ENCODE measurements at regions not wholly inside any gene's neighbourhood (a gene's known extent, or its start where the extent isn't known, plus 50 kb on each side); places are given as distances from the start of the nearest gene placed in this dataset.

GRCh38 chrX:39418254-39418704 is 617.0 kb downstream of the MID1IP1 start:
- no peaks in the 10 kb centered on the region for H3F3A ChIP-seq (ENCODE audit: control insufficient read depth, insufficient read depth)
- no peaks in the 10 kb centered on the region for H3K27me3 ChIP-seq (ENCODE audit: control insufficient read depth, low read length)
- TF ChIP-seq CTCF (IDR thresholded peaks at IDR 0.05; ENCODE audit: low read depth, low read length, poor library complexity, severe bottlenecking) (no peak), EZH2phosphoT487 (IDR thresholded peaks at IDR 0.05; ENCODE audit: borderline replicate concordance, low read length) (no peak)
- no peaks in the 10 kb centered on the region for H3K4me1 ChIP-seq (ENCODE audit: control insufficient read depth, low read length)
- no peaks in the 10 kb centered on the region for H3K9me3 ChIP-seq (ENCODE audit: control insufficient read depth, insufficient read depth, low read length)
- H3K79me2 ChIP-seq (ENCODE audit: control insufficient read depth, low read length): no peaks in the 10 kb centered on the region
- H3K27ac ChIP-seq (ENCODE audit: low read depth, low read length): no peak overlapping the region
- no peaks in the 10 kb centered on the region for H3K36me3 ChIP-seq (ENCODE audit: control insufficient read depth, low read length)
- no peaks in the 10 kb centered on the region for H4K20me1 ChIP-seq (ENCODE audit: control insufficient read depth, insufficient read depth, low read depth, low read length)
- H3K4me3 ChIP-seq (ENCODE audit: low read length): no peak overlapping the region
- no peak overlapping the region for H3K4me2 ChIP-seq (ENCODE audit: low read length)
- no peaks in the 10 kb centered on the region for H3K9me2 ChIP-seq (replicated peaks; ENCODE audit: control insufficient read depth, low read length)

GRCh38 chrX:39418731-39419638 is 617.7 kb downstream of the MID1IP1 start:
- no peaks in the 10 kb centered on the region for H3K36me3 ChIP-seq (ENCODE audit: control insufficient read depth, low read length)
- no peaks in the 10 kb centered on the region for H3K27me3 ChIP-seq (ENCODE audit: control insufficient read depth, low read length)
- no peaks in the 10 kb centered on the region for H3K79me2 ChIP-seq (ENCODE audit: control insufficient read depth, low read length)
- no peak overlapping the region for H3K27ac ChIP-seq (ENCODE audit: low read depth, low read length)
- TF ChIP-seq CTCF (IDR thresholded peaks at IDR 0.05; ENCODE audit: low read depth, low read length, poor library complexity, severe bottlenecking) (no peak), EZH2phosphoT487 (IDR thresholded peaks at IDR 0.05; ENCODE audit: borderline replicate concordance, low read length) (no peak)
- no peak overlapping the region for H3K4me3 ChIP-seq (ENCODE audit: low read length)
- H3K4me1 ChIP-seq (ENCODE audit: control insufficient read depth, low read length): no peaks in the 10 kb centered on the region
- no peak overlapping the region for H3K4me2 ChIP-seq (ENCODE audit: low read length)
- H4K20me1 ChIP-seq (ENCODE audit: control insufficient read depth, insufficient read depth, low read depth, low read length): no peaks in the 10 kb centered on the region
- H3K9me3 ChIP-seq (ENCODE audit: control insufficient read depth, insufficient read depth, low read length): no peaks in the 10 kb centered on the region
- no peaks in the 10 kb centered on the region for H3F3A ChIP-seq (ENCODE audit: control insufficient read depth, insufficient read depth)
- no peaks in the 10 kb centered on the region for H3K9me2 ChIP-seq (replicated peaks; ENCODE audit: control insufficient read depth, low read length)

- Histone ChIP-seq H3F3A (ENCODE audit: control insufficient read depth, insufficient read depth) (no peaks in the 10 kb centered on the region), H3K27ac (ENCODE audit: low read depth, low read length) (no peak overlapping the region), H3K9me3 (ENCODE audit: control insufficient read depth, insufficient read depth, low read length) (no peaks in the 10 kb centered on the region), H3K4me1 (ENCODE audit: control insufficient read depth, low read length) (no peaks in the 10 kb centered on the region), H3K79me2 (ENCODE audit: control insufficient read depth, low read length) (no peaks in the 10 kb centered on the region), H3K4me3 (ENCODE audit: low read length) (no peak overlapping the region), H3K27me3 (ENCODE audit: control insufficient read depth, low read length) (no peaks in the 10 kb centered on the region), H3K36me3 (ENCODE audit: control insufficient read depth, low read length) (no peaks in the 10 kb centered on the region), H3K4me2 (ENCODE audit: low read length) (no peak overlapping the region), H4K20me1 (ENCODE audit: control insufficient read depth, insufficient read depth, low read depth, low read length) (no peaks in the 10 kb centered on the region), H3K9me2 (replicated peaks; ENCODE audit: control insufficient read depth, low read length) (no peaks in the 10 kb centered on the region)
- TF ChIP-seq CTCF (IDR thresholded peaks at IDR 0.05; ENCODE audit: low read depth, low read length, poor library complexity, severe bottlenecking) (no peak), EZH2phosphoT487 (IDR thresholded peaks at IDR 0.05; ENCODE audit: borderline replicate concordance, low read length) (no peak)
Observed at GRCh38 chrX:39421006-39421405, 619.7 kb downstream of the MID1IP1 start.

Data from DOHH2 (cell line).